ENCODE measurements at regions not wholly inside any gene's neighbourhood (a gene's known extent, or its start where the extent isn't known, plus 50 kb on each side); places are given as distances from the start of the nearest gene placed in this dataset.

DNA sequence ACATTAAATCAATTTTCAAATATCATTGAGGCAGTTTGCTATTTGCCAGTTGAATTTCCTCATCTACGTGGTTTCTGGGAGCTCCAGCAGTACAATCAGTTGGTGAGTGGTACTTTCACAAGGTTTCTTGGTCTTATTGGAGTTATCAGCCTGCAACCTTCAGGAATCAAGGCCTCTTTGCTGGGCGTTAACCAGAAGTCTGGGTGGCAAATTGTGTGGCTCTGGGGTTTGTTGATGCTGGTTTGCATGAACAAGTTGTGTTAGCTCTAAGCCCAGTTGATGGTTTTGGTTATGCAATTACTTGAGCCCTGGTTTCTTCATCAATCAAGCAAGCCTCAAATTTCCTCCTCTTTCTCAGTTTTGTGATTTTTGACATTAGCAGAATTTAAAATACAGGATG is 152.9 kb upstream of the ANKRD55 start:
- DNase-seq: no peak
- peaks cover 2% of the 10 kb centered on the region for H3K4me1 Mint-ChIP-seq
- no peaks in the 10 kb centered on the region for H3K9me3 Mint-ChIP-seq
- no peak overlapping the region for H3K4me3 Mint-ChIP-seq
- H3K27ac Mint-ChIP-seq: no peak overlapping the region
- CTCF ChIA-PET: no interaction called here
- TF ChIP-seq, protein P1, sequence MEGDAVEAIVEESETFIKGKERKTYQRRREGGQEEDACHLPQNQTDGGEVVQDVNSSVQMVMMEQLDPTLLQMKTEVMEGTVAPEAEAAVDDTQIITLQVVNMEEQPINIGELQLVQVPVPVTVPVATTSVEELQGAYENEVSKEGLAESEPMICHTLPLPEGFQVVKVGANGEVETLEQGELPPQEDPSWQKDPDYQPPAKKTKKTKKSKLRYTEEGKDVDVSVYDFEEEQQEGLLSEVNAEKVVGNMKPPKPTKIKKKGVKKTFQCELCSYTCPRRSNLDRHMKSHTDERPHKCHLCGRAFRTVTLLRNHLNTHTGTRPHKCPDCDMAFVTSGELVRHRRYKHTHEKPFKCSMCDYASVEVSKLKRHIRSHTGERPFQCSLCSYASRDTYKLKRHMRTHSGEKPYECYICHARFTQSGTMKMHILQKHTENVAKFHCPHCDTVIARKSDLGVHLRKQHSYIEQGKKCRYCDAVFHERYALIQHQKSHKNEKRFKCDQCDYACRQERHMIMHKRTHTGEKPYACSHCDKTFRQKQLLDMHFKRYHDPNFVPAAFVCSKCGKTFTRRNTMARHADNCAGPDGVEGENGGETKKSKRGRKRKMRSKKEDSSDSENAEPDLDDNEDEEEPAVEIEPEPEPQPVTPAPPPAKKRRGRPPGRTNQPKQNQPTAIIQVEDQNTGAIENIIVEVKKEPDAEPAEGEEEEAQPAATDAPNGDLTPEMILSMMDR (IDR thresholded peaks at IDR 0.05): no peak
- no peaks in the 10 kb centered on the region for H3K27me3 Mint-ChIP-seq
- intact Hi-C loops (cut with micrococcal nuclease): no loop called here
- no peaks in the 10 kb centered on the region for H3K36me3 Mint-ChIP-seq (ENCODE audit: low read depth)
- ATAC-seq (ENCODE audit: low read depth): no peak
- POLR2A ChIA-PET: no interaction called here

DNA sequence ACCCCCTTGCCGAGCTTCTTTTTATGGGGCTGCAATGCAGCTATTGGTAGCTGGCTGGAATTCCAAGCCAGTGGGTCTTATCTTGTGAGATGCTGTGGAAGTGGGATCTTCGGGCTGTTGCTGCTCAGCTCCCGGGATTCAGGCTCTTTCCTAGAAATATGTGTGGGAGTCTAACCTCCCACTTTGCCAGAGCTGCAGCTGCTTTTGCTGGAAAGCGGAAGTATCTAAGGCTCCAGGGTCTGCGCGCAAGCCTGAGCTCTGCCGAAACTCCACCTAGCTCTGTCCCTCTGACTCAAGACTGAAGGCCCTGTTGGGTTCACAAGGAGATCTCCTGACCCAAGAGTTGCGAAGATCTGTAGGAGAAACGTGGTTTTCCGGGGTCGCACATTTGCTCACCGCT is 151.1 kb upstream of the ANKRD55 start:
- ATAC-seq (ENCODE audit: low read depth): no peak
- Mint-ChIP-seq H3K4me3 (no peak overlapping the region), H3K9me3 (no peaks in the 10 kb centered on the region), H3K27me3 (no peaks in the 10 kb centered on the region), H3K36me3 (ENCODE audit: low read depth) (no peaks in the 10 kb centered on the region), H3K4me1 (peaks cover 2% of the 10 kb centered on the region), H3K27ac (no peak overlapping the region)
- CTCF ChIA-PET: no interaction called here
- DNase-seq: no peak
- TF ChIP-seq, protein P1 (IDR thresholded peaks at IDR 0.05): no peak
- POLR2A ChIA-PET: no interaction called here
- intact Hi-C loops (cut with micrococcal nuclease): no loop called here

DNA sequence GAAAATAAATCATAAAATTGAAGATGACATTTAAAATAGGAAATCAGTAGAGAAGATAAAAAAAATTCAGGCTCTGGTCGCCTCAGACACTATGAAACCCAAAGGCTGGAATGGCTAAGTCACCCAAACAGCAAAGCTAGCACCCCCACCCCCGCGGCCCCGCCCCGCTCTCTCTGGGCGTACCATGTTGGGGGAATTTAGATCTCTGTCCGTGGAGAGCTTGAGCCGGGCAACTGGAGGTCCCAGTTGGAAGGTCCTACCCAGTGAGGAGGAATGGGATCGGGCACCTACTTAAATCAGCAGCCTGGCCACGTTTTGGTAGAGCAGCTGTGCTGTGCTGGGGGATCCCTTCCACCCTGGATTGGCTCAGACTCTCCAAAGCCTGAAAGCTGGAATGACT is 150.6 kb upstream of the ANKRD55 start:
- Mint-ChIP-seq H3K36me3 (ENCODE audit: low read depth) (no peaks in the 10 kb centered on the region), H3K4me3 (no peak overlapping the region), H3K27ac (no peak overlapping the region), H3K9me3 (no peaks in the 10 kb centered on the region), H3K27me3 (no peaks in the 10 kb centered on the region), H3K4me1 (peaks cover 2% of the 10 kb centered on the region)
- intact Hi-C loops (cut with micrococcal nuclease): no loop called here
- DNase-seq (no peak), ATAC-seq (ENCODE audit: low read depth) (no peak)
- ChIA-PET CTCF (no interaction called here), POLR2A (no interaction called here)
- TF ChIP-seq, protein P1 (IDR thresholded peaks at IDR 0.05): no peak

DNA sequence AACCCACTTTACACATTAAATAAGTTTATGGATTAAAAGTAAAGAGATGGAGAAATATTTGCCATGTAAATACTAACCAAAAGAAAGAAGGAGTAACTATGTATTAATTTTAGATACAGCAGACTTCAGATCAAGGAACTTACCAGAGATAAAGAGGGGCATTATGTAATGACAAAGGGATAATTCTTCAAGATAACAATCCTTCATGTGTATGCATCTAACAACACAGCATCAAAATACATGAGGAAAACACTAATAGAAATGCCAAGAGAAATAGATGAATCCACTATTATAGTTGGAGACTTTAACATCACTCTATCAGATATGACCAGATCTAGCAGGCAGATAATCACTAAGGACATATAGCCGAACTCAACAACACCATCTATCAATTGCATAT is 149.8 kb upstream of the ANKRD55 start:
- peaks cover 2% of the 10 kb centered on the region for H3K4me1 Mint-ChIP-seq
- CTCF ChIA-PET: no interaction called here
- POLR2A ChIA-PET: no interaction called here

DNA sequence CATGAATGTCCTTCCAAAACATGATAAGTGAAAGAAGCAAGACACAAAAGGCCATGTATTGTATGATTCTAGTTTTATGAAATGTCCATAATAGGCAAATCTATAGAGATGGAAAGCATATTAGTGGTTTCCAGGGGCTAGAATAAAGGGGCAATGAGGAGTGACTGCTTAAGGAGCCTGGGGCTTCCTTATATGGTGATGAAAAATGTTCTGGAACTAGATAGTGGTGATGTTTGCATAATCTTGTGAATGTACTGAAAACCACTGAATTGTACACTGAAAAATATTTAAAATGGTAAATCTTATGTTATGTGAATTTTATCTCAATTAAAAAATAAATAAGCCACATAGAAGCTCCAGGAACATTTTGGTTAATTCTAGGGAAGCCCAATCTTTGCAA is 144.4 kb upstream of the ANKRD55 start:
- H3K4me1 Mint-ChIP-seq: peaks cover 4% of the 10 kb centered on the region
- intact Hi-C loops (cut with micrococcal nuclease): no loop called here
- DNase-seq (no peak), ATAC-seq (ENCODE audit: low read depth) (no peak)
- no peak overlapping the region for H3K27ac Mint-ChIP-seq
- peaks cover 5% of the 10 kb centered on the region for H3K9me3 Mint-ChIP-seq
- ChIA-PET POLR2A (no interaction called here), CTCF (no interaction called here)
- TF ChIP-seq, protein P1 (IDR thresholded peaks at IDR 0.05): no peak
- no peaks in the 10 kb centered on the region for H3K27me3 Mint-ChIP-seq
- H3K4me3 Mint-ChIP-seq: no peak overlapping the region
- H3K36me3 Mint-ChIP-seq (ENCODE audit: low read depth): peaks cover 2% of the 10 kb centered on the region

More for the DNA sequence above, 149.8 kb upstream of the ANKRD55 start:
- H3K36me3 Mint-ChIP-seq (ENCODE audit: low read depth): no peaks in the 10 kb centered on the region
- H3K27ac Mint-ChIP-seq: no peak overlapping the region
- intact Hi-C loops (cut with micrococcal nuclease): no loop called here
- ATAC-seq (ENCODE audit: low read depth) (no peak), DNase-seq (no peak)
- no peak overlapping the region for H3K4me3 Mint-ChIP-seq
- TF ChIP-seq, protein P1 (IDR thresholded peaks at IDR 0.05): no peak
- H3K9me3 Mint-ChIP-seq: no peaks in the 10 kb centered on the region
- H3K27me3 Mint-ChIP-seq: no peaks in the 10 kb centered on the region

Measured in activated B cell treated with CpG ODN at 0.5 μM for 24 hours (primary cell).